Non-pigmented ciliary epithelial cell (primary cell): ENCODE measurements at regions not wholly inside any gene's neighbourhood (a gene's known extent, or its start where the extent isn't known, plus 50 kb on each side); places are given as distances from the start of the nearest gene placed in this dataset.

Source experiments
- DNase-seq: peaks from one replicate; pipeline ENCODE4 v3.0.0-alpha.2; 2010; ENCODE audit warnings: low read depth

DNA sequence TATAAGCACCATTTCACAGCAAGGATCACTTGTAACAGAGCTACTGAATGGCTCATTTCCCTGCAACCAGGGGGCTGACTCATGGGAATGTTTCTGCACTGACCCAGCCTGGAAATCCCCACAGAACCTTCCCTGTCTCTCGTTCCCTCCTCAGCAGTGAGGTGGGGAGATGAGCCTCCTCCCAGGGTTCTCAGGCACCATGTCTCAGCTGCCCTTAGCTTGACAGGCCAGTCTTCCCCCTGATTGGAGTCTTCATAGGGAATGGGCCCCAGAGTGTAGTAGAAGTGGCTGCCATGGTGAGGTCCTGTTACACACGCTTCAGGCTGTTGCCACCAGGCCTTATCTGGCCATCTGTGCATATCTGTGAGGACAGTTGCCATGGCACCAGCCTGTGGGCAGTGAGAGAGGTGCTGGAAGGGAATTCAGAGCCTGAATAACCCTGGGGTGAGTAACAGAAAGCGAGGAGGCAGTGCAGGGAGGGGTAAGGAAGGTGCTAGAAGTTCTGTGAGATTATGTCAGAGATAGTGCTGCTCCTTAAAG lies 324.4 kb downstream of the ENC1 start:
- peak; percentile 97 for DNase-seq

DNA sequence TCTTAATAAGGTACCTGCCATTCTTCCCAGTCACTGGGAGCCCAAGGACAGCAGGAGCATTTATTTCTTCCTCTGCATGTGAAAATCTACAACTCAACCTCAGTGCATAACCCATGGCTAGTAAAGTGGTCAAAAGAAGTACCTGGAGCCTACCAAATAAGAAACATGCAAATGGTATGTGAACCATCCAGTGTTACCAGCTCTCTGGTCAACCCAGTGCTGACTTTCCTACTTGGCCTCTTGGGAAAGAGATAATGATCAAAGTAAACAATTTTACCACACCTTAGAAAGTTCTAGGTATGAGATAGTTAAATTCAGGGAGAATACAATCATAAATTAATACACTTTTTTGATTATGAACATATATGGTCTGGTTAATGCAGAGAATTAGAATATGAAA lies 325.6 kb downstream of the ENC1 start:
- DNase-seq, result no peak

DNA sequence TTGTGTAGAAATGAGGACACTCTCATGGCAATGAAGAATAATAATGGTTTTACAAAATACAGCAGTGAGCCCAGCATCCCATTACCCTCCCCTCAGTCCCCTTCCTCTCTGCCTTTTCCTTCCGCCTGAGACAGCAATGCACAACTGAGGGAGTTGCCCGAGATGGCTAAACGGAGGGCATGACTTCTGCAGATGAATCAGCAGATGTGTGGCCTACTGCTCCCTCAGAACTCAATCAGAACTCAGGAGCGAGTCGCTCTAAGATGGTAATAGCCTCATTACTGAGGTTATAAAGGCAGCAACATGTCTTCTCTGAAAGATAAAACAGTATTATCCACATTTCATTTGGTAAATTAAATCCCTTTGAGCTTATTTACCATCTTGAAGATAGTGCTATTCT lies 326.6 kb downstream of the ENC1 start:
- DNase-seq, result no peak

DNA sequence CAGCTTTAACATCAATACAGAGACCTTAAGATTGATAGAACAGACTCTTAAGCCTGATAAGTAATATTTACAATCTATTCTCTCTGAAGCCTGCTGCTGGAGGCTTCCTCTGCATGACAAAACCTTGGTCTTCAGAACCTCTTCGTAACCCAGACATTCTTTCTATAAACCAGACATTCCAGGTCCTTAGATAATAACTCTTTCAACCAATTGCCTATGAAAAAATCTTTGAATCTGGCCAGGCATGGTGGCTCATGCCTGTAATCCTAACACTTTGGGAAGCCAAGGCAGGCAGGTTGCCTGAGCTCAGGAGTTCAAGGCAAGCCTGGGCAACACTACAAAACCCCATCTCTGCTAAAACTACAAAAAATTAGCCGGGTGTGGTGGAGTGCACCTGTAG lies 327.8 kb downstream of the ENC1 start:
- DNase-seq, result no peak

DNA sequence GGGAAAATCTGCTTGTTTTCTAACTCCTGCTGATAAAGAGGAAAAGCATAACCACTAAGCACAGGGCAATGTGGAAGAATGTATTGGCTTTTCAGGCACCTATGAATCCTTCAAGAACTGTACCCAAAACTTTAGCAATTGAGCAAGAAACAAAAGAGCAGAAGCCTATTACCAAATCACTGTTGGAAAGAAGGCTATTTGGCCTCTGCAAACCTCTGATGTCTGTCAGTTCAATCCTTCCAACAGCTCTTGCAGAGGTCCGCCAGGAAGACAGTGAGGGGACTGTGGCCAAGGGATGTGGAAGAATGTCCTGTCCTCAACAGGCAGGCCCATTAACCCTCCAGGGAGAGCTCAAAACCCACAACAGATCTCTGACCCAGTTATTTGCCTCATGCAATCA lies 328.6 kb downstream of the ENC1 start:
- DNase-seq, result no peak

DNA sequence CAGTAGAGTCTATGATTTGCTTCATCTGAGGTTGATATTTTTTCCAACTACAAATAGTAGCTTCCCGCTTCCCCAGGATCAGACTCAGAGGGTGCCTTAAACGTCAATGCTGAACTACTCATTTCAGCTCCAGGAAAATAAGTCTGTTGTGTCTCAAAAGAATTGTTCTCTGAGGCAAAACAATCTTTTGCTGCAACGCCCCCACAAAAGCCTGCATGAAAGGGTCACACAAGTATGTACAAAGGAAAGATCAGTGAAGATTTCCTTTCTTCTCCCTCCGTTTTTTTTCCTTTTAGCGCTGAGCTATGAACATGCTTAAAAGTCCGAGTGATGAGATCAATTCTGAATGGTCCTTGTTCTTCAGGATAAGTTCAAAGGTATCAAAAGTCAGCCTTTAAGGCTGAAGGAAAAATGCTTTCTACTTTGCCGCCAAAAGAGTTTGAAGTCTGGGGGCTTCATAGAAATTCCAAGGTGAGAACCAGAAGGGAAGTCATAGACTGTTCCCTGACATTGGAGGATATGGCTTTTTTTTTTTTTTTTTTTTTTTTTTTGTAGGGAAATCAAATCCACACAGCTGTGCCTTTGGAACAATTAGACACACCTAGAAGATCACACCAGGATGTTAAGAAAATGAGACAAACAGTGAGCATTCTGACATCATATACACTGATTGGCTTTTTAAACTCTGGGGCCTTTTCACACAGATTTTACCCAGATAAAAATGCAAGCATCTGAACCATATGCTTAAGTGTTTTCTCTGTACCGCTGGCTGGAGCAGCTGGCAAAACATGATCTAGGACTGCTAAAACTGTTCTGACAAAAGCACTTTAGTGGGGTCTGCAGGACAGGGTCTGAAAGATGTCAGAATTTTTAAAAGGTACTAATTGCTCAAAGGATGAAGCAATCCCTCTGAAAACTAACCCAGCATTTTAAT lies 329.3 kb downstream of the ENC1 start:
- no peak for DNase-seq

DNA sequence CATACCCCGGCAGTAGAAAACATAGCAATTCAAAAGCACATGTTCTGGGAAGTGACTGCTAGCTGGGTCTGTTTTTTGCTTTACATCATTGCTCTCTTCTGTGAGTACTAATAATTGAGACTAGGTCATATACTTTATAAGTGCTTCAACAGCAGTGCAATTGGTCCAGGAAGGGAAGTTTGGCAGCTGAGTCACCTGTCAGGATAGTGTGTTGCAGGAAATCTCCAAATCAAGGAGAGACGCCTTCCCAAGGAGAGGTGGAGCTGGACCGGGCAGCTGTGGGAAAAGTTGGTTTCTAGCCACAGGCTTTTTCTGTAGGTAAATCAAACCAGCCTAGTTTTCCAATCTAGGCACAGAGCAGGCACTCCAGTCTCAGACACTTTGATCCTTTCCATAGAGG lies 330.1 kb downstream of the ENC1 start:
- DNase-seq, result no peak

DNA sequence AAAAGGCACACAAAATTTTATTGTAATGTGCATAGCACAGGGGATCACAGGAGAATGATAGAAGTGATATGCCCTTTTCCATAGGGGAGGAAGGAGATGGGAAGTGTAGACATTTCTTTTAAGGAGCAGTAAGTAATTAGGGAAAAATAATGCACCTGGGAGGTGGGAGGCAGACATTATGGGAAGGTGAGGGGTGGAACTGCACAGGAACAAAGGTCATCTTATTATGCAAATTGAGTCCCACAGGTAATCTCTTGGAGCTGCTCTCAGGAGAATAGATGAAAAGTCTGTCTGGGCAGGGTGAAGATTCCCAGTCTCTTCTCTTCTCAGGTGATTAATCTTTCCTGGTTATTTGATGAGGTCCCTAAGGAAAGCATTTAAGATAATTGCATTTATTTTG lies 331.5 kb downstream of the ENC1 start:
- DNase-seq, result no peak

DNA sequence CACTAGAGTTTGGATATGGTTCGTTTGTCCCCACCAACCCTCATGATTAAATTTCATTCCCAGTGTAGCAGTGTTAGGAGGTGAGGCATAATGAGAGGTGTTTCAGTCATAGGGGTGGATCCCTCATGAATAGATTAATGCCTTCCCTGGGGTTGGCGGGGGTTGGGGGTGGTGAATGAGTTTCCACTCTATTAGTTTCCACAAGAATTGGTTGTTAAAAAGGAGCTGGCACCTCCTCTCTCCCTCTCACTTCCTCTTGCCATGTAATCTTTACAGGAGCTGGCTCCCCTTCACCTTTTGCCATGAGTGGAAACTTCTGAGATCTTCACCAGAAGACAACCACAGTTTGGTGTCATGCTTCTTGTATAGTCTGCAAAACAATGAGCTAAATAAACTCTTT lies 333.7 kb downstream of the ENC1 start:
- no peak for DNase-seq

DNA sequence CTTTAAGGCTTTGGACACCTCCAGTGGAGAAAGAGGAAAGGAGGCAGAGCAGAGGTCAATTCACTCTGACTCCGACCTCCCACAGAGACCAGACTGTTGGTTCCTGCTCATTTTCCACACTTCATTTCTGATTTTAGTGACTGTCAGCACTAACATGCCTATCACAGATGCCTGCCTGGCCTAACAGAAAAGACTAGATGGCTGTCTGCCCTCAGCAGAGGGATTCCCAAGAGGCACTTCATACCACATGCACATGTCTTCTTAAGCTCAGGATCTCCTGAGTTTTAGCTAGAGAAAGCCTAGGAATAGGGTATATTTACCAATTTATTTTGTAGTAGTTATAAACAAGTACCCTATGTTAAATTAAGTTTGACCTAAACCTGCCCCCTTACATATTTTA lies 336.0 kb downstream of the ENC1 start:
- no peak for DNase-seq

DNA sequence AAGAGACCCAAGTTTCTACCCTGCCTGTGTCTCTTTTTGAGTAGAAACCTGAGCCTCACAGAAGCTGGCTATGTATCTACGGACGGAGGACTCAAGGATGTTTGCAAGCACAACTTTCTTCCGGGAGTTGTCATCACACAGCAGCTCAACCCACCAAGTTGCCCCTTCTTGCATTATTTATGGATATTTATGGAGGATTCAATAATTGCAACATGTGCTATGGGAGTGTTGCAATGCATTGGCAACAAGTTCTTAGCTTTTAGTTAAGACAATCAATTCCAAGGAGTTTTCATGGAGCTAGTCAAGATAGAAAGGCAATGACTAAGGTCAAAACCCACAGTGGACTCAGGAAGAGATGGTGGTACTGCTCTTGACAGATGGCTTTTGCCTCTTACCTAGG lies 336.9 kb downstream of the ENC1 start:
- DNase-seq, result no peak

DNA sequence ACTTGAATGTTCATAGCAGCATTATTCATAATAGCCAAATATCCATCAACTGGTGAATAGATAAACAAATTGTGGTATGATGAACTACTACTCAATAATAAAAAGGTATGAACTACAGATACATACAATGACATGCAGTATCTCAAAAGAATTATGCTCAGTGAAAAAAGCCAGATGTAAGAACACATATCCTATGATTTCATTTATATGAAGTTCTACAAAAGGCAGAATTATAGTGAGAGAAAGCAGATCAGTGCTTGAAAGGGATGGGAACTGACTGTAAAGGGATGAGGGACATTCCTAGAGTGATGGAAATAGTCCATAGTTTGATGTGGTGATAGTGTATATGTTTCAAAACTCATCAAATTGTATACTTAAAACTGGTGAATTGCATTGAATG lies 339.0 kb downstream of the ENC1 start:
- DNase-seq, result no peak

DNA sequence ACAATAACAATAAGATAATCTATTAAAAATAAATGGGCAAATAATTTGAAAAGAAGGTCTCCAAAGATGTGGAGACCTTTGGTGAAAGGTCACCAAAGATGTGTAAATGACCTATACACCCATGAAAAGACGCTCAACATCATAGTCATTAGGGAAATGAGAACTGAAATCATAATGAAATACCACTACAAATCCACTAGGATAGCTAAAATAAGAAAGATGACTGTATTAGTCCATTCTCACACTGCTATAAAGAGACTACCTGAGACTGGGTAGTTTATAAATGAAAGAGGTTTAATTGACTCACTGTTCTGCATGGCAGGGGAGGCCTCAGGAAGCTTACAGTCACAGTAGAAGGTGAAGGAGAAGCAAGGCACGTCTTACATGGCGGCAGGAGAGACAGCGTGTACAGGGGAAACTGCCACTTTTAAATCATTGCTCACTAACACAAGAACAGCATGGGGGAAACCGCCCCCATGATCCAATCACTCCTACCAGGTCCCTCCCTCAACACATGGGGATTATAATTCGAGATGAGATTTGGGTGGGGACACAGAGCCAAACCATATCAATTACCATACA lies 339.6 kb downstream of the ENC1 start:
- DNase-seq, result no peak

DNA sequence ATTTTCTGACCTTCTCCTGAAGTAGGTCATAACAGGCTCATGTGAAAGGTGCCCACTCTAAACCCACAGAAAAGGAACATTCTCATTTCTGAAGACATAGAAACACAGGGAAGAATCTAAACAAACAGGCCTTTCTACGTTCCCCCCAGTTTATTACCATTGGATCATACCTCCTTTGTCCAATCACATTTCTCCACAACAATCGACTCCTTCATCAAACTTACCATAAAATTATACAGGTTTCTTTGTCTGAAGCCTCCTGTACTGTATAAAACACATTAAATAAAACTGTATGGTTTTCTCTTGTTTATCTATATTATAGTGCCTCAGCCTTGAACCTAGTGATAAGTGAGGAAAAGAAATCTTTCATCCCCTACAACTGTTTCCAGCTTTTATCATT lies 340.7 kb downstream of the ENC1 start:
- no peak for DNase-seq

DNA sequence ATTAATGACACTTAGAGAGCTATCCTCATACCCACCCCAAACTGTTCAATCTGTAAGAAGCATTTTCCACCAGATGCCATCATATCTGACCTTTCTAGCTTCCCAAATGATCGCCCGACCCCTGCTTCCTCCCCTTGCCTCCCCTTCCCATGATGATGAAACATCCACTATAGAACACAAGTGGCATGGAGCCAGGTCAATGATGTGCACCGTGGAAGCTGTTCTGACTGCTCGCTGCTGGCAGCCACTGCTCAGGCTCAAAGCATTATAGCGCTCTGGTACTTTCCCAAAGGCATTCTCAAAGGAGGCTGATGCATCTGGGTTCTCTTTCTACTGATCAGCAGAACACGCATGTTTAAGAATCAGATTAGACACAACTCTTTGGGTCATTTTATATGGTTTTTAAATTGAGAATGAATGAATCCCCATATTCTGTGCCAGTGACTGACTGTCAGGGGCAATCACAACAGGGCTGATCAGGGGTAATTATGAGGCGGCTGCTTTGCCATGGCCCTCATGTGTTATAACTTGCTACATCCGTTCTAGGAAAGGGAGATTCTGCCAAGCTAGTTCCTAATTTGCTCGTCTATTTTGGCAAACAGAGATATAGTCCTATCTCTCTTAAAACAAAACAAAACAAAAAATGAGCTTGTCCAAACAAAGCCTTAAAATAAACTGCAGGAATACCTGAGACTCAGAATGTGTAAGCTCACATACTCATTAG lies 343.7 kb downstream of the ENC1 start:
- no peak for DNase-seq

DNA sequence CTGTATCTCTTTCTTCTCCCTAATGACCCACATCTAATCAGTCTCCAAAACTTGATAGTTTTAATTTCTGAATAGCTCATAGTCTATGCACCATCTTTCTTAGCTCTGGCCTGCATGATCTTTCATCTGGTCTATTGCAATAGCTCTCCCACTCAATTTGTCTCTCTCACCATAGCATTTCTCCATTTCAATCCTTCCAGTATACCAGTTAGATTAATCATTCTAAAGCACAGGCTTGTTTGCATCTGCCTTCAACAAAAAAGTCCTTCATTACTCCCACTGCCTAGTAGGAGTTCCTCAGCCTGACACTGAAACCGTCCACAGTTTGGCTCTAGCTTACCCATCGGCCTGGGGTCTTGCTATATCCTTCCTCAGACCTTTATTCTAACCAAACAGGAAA lies 344.9 kb downstream of the ENC1 start:
- DNase-seq, result no peak

DNA sequence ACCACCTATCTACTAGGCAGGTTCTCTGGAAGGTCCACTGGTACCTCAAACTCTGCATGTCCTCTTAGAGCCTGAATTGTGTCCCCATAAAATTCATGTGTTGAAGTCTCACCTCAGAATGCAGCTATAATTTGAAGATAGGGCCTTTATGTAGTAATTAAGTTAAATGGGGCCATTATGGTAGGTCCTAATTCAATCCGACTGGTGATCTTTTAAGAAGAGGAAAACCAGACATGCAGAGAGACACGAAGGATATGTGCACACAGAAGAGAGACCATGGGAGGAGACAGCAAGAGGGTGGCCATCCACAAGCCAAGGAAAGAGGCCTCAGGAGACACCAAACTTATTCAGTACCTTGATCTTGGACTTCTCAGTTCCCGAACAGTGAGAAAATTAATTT lies 345.4 kb downstream of the ENC1 start:
- no peak for DNase-seq

DNA sequence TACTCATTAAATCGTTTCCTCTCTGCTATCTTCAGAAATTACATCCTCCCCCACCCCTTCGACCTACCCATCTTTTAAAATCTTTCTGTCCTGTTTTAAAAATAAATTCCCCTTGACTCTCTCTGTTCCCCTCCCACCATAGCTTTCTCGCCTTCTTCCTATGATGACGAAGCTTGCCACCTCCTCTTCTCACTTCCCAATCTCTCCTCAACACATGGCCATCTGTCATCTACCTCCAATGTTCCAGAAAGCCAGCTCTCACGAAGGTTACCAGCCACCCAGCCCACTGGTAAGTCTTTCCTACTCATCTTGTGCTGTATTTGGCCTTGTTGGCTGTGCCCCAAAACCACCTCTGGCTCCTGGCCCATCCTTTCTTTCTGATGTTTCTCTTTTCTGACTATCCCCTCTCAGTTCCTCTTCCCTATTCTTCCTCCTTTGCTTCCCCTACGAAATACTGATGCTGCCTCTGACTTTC lies 346.3 kb downstream of the ENC1 start:
- DNase-seq, result no peak

DNA sequence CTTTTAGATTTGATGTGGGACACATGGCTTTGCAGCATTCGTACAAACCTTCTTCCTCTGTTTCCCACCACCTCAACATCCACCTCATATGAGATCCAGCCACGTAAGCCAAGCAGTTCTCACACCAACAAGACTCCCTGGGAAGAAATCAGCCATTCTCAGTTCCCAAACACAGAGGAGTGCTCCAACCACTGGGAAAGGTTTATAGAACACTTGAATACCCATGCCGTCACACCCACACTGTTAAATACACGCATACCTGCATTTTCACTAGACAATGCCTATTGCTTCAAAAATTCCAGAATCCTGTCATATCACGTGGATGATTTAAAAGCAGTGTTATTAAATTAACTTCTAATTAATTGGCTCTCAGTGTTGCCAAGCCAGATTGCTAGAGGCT lies 347.3 kb downstream of the ENC1 start:
- no peak for DNase-seq

DNA sequence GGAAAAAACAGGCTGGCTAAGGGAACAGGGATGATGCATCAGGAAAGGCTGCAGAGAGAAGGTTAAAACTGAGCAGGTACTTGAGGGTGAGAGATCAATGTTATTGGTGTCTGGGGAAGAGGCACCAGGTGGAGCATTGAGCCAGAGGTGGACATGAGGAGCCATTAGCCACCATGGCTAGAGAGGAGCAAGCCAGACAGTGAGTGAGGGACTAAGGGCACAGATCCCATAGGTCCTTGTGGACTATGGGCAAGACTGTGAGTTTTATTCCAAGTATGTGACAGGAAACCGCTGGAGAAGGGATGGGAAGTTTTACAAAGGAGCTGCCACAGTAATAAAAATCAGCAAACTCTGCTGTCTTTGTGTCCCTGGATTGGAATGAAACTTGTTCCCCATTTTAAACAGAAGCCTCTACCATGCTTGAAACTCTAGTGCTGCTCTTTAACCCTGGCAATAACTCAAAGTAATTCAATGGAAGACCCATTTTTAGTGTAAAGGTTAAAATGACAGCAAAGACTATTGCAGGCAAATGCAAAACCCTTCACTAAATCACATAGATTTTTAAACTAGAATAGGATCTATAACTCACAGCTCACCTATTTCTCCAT lies 349.8 kb downstream of the ENC1 start:
- DNase-seq, result no peak

DNA sequence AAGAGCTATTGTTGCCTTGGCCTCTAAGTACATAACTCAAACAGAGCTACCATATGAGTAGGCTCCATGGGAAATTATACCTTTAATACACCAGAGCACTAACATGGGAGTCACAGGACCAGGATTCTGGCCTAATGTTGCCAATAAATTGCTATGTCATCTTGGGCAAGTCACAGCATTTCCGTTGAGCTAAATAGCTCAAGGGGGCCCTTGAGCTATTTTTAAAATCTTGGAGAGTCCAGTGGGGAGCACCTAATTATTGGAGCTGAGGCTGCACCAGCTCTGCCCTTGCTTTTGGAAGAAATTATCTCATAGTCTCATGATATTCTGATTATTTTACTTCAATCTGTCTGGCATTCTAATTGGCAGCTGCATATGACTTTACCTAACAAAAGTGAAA lies 350.8 kb downstream of the ENC1 start:
- DNase-seq, result no peak

DNA sequence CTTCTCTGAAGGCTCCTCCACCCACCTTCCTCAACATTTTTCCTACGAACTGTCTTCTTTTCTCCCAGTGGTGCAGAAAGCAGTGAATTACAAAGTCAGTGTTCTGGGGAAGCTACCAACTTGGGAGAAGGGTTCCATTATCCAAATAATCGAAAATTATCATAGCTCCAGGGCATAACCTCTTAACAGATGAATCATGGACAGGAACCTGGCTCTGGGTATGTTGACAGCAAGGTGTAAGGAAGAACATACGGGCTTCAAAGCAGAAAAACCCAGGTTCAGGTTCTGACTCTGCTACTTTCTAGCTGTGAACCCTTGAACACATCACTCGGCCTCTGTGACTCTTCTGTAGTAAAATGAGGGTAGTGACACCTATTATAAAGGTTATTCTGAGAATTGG lies 351.3 kb downstream of the ENC1 start:
- no peak for DNase-seq
